Suprapubic skin (tissue), 4 donors: ENCODE measurements at regions not wholly inside any gene's neighbourhood (a gene's known extent, or its start where the extent isn't known, plus 50 kb on each side); places are given as distances from the start of the nearest gene placed in this dataset.

Experiments used
- DNase-seq, 2 donors: peaks; one replicate each; pipeline ENCODE4 v3.0.0-alpha.2; 2019; ENCODE audit warnings: low spot score in 2 of 2
- H3K27ac ChIP-seq: fragments of 200-600 bp; sonication (generic); one replicate; pipeline ENCODE4 v1.5.1; 2019
- H3K27me3 ChIP-seq: fragments of 200-600 bp; sonication (generic); one replicate; pipeline ENCODE4 v1.5.1; 2019
- H3K36me3 ChIP-seq: fragments of 200-600 bp; sonication (generic); one replicate; pipeline ENCODE4 v1.5.1; 2019
- H3K4me1 ChIP-seq: fragments of 200-600 bp; sonication (generic); one replicate; pipeline ENCODE4 v1.5.1; 2019
- H3K4me3 ChIP-seq: fragments of 200-600 bp; sonication (generic); one replicate; pipeline ENCODE4 v1.5.1; 2019; ENCODE audit warnings: mild to moderate bottlenecking
- H3K9me3 ChIP-seq: fragments of 200-600 bp; sonication (generic); one replicate; pipeline ENCODE4 v1.5.1; 2019
- CTCF ChIP-seq, 2 donors: fragments of 200-600 bp in 1 of 2; fragments of 450-650 bp in 1 of 2; sonication (generic) in 1 of 2; IDR thresholded peaks; one replicate each; pipeline ENCODE4 v1.5.1; 2016 to 2019; ENCODE audit warnings: antibody characterized with exemption in 2 of 2, mild to moderate bottlenecking in 1 of 2, moderate library complexity in 1 of 2
- EP300 ChIP-seq: sonication (generic); formaldehyde crosslinking; IDR thresholded peaks from one replicate; pipeline ENCODE4 v1.6.1; 2017; ENCODE audit warnings: antibody characterized with exemption
- POLR2A ChIP-seq, 2 donors: fragments of 450-650 bp; IDR thresholded peaks; one replicate each; pipeline ENCODE4 v1.6.1; 2017; ENCODE audit warnings: antibody characterized with exemption in 2 of 2, mild to moderate bottlenecking in 2 of 2, moderate library complexity in 2 of 2
- POLR2AphosphoS5 ChIP-seq, 3 donors: sonication (generic); formaldehyde crosslinking; IDR thresholded peaks; one replicate each; pipeline ENCODE4 v1.6.1; 2017; ENCODE audit warnings: antibody characterized with exemption in 3 of 3
- WGBS: methylation state at CpG from one replicate; pipeline ENCODE4 v1.1.5; 2018; 5-methylcytosine and 5-hydroxymethylcytosine counted together

- Histone ChIP-seq H3K27ac (no peak overlapping the region), H3K4me3 (no peak overlapping the region), H3K36me3 (no peaks in the 10 kb centered on the region), H3K4me1 (peaks cover 10% of the 10 kb centered on the region), H3K9me3 (no peaks in the 10 kb centered on the region), H3K27me3 (no peaks in the 10 kb centered on the region)
- DNase-seq: no peak
- TF ChIP-seq CTCF (IDR thresholded peaks at IDR 0.05) (no peak), POLR2AphosphoS5 (IDR thresholded peaks at IDR 0.05) (no peak), EP300 (no peak), POLR2A (IDR thresholded peaks at IDR 0.05) (no peak)
- WGBS: 91% methylated on average over 2 of the region's 2 CpGs
Observed at GRCh38 chr3:152733584-152734119, 101.3 kb upstream of the P2RY1 start.

- WGBS: 56% methylated on average over 6 of the region's 6 CpGs
- H3K4me3 ChIP-seq: no peak overlapping the region
- H3K27ac ChIP-seq: no peak overlapping the region
- H3K36me3 ChIP-seq: no peaks in the 10 kb centered on the region
- peaks cover 14% of the 10 kb centered on the region for H3K4me1 ChIP-seq
- TF ChIP-seq POLR2A (IDR thresholded peaks at IDR 0.05): no peak
- no peak for TF ChIP-seq POLR2AphosphoS5 (IDR thresholded peaks at IDR 0.05)
- TF ChIP-seq EP300: no peak
- no peak for TF ChIP-seq CTCF (IDR thresholded peaks at IDR 0.05)
- no peaks in the 10 kb centered on the region for H3K9me3 ChIP-seq
- no peaks in the 10 kb centered on the region for H3K27me3 ChIP-seq
- DNase-seq: no peak
Observed at GRCh38 chr3:152737021-152737908, 97.7 kb upstream of the P2RY1 start.

- no peak overlapping the region for H3K4me3 ChIP-seq
- H3K27me3 ChIP-seq: no peaks in the 10 kb centered on the region
- H3K36me3 ChIP-seq: no peaks in the 10 kb centered on the region
- 43% methylated on average over 2 of the region's 2 CpGs for WGBS
- no peak overlapping the region for H3K27ac ChIP-seq
- H3K9me3 ChIP-seq: no peaks in the 10 kb centered on the region
- no peak for TF ChIP-seq EP300
- no peak for TF ChIP-seq POLR2A (IDR thresholded peaks at IDR 0.05)
- TF ChIP-seq POLR2AphosphoS5 (IDR thresholded peaks at IDR 0.05): no peak
- TF ChIP-seq CTCF (IDR thresholded peaks at IDR 0.05): no peak
- no peak for DNase-seq
- peaks cover 14% of the 10 kb centered on the region for H3K4me1 ChIP-seq
Observed at GRCh38 chr3:152738656-152739055, 96.3 kb upstream of the P2RY1 start.

GRCh38 chr3:152742368-152743347 is 92.3 kb upstream of the P2RY1 start:
- Histone ChIP-seq H3K9me3 (no peaks in the 10 kb centered on the region), H3K4me1 (peaks cover 10% of the 10 kb centered on the region), H3K36me3 (no peaks in the 10 kb centered on the region), H3K27me3 (no peaks in the 10 kb centered on the region), H3K27ac (no peak overlapping the region), H3K4me3 (no peak overlapping the region)
- TF ChIP-seq POLR2A (IDR thresholded peaks at IDR 0.05) (no peak), CTCF (IDR thresholded peaks at IDR 0.05) (no peak), POLR2AphosphoS5 (IDR thresholded peaks at IDR 0.05) (no peak), EP300 (no peak)
- DNase-seq: no peak
- 82% methylated on average over 2 of the region's 2 CpGs for WGBS
